ENCODE measurements at regions not wholly inside any gene's neighbourhood (a gene's known extent, or its start where the extent isn't known, plus 50 kb on each side); places are given as distances from the start of the nearest gene placed in this dataset.

- TF ChIP-seq SUZ12 (IDR thresholded peaks at IDR 0.05; ENCODE audit: extremely low read depth, insufficient read depth, insufficient read length) (no peak), ZNF274 (IDR thresholded peaks at IDR 0.05; ENCODE audit: low read depth, low read length) (no peak)
Measured at GRCh38 chrX:38900719-38901118, 99.5 kb downstream of the MID1IP1 start.

Measured in NT2/D1 (cell line).